ENCODE measurements at regions not wholly inside any gene's neighbourhood (a gene's known extent, or its start where the extent isn't known, plus 50 kb on each side); places are given as distances from the start of the nearest gene placed in this dataset.

- ChIA-PET POLR2A (ENCODE audit: low non-redundant PET) (no interaction called here), CTCF (interaction anchor here (0.6 kb wide), 1 partner anchor 1619 kb away, joined by 3 read pairs; no protein-coding TSS in a partner anchor)
- no peak for TF ChIP-seq CTCF (conservative IDR thresholded peaks at IDR 0.05; ENCODE audit: low read depth)
- DNase-seq (ENCODE audit: low spot score) = peak; percentile 12
- no peak overlapping the region for H3K27ac ChIP-seq
Measured at GRCh38 chr2:180690611-180691010, 289.8 kb upstream of the UBE2E3 start.

DNA sequence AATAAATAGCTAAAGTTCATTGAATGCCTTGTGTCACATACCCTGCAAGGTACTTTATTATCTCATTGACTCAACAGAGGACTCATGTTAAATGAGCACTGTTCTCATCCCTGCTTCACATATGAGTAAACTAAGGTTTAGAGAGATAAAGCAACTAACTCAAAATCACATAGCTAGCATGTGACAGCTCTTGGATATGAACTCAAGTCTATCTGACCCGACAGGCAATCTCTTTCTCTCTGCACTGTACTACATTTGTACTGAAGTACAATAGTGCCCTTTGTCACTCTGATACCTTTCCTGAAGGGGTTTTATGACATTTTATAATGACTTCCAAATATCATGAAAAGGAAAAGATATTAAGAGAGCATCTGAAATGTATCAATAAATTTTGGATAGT, 297.5 kb upstream of the UBE2E3 start:
- ChIA-PET CTCF (no interaction called here), POLR2A (ENCODE audit: low non-redundant PET) (no interaction called here)
- no peak for DNase-seq (ENCODE audit: low spot score)
- H3K27ac ChIP-seq = no peak overlapping the region
- no peak for TF ChIP-seq CTCF (conservative IDR thresholded peaks at IDR 0.05; ENCODE audit: low read depth)

GRCh38 chr2:180679693-180680092, 300.7 kb upstream of the UBE2E3 start:
- ChIA-PET CTCF (no interaction called here), POLR2A (ENCODE audit: low non-redundant PET) (no interaction called here)
- no peak for DNase-seq (ENCODE audit: low spot score)

DNA sequence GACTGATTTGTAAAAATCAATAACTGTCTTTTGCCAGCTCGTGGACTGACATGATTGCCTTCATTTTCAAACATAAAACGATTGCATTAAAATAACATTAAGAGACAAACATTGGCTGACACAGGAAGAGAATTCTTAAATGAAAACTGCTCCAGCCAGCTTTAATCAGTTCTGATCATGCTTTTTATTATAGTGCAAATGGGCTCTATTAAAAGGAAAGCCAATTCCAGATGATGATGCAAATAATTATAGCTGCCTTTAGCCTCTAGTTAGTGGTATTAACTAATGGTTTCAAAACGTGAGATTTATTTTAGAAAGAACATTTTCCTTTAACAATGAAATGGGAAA, 301.8 kb upstream of the UBE2E3 start:
- POLR2A ChIA-PET (ENCODE audit: low non-redundant PET) = interaction anchor here (1.2 kb wide), 1 partner anchor 301 kb away, joined by 3 read pairs; the partner anchor contains the start of gene UBE2E3
- no peak overlapping the region for H3K27ac ChIP-seq
- DNase-seq (ENCODE audit: low spot score) = no peak
- CTCF ChIA-PET = no interaction called here
- no peak for TF ChIP-seq CTCF (conservative IDR thresholded peaks at IDR 0.05; ENCODE audit: low read depth)

More at GRCh38 chr2:180679693-180680092, 300.7 kb upstream of the UBE2E3 start:
- H3K27ac ChIP-seq = peak overlapping the region; percentile 51
- no peak for TF ChIP-seq CTCF (conservative IDR thresholded peaks at IDR 0.05; ENCODE audit: low read depth)

- ChIA-PET CTCF (no interaction called here), POLR2A (ENCODE audit: low non-redundant PET) (interaction anchor here (1.2 kb wide), 1 partner anchor 302 kb away, joined by 3 read pairs; the partner anchor contains the start of gene UBE2E3)
- H3K27ac ChIP-seq = no peak overlapping the region
- no peak for TF ChIP-seq CTCF (conservative IDR thresholded peaks at IDR 0.05; ENCODE audit: low read depth)
- peak; percentile 20 for DNase-seq (ENCODE audit: low spot score)
Measured at GRCh38 chr2:180677930-180678624, 302.3 kb upstream of the UBE2E3 start.

DNA sequence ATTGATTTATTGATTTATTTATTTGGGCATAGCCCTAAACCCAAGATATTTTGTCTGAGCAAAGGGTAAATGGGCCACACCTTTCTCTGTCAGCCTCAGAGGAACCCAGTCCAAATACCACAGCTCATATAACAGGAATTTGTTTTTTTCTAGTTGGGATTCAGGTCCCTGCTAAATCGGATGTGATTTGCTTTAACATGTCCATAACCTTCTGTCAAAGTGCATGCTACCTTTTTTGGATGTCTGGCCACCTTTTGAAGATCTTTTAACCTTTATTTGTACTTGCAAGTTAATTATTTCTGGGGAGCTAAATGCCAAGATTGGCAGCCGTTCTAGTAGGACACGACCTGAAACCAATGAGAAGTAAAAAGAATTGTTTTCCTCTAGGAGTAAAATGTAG, 303.2 kb upstream of the UBE2E3 start:
- ChIA-PET POLR2A (ENCODE audit: low non-redundant PET) (interaction anchor here (1.2 kb wide), 1 partner anchor 303 kb away, joined by 3 read pairs; the partner anchor contains the start of gene UBE2E3), CTCF (interaction anchor here (0.6 kb wide), 1 partner anchor 1327 kb away, joined by 4 read pairs; no protein-coding TSS in a partner anchor)
- H3K27ac ChIP-seq = no peak overlapping the region
- no peak for TF ChIP-seq CTCF (conservative IDR thresholded peaks at IDR 0.05; ENCODE audit: low read depth)
- DNase-seq (ENCODE audit: low spot score) = peak; percentile 62
